Esophagus squamous epithelium (tissue), 4 donors: ENCODE measurements at regions not wholly inside any gene's neighbourhood (a gene's known extent, or its start where the extent isn't known, plus 50 kb on each side); places are given as distances from the start of the nearest gene placed in this dataset.

Experiments
- CTCF ChIP-seq, 6 experiments: fragments of 450-650 bp in 4 of 6; fragments of 200-600 bp in 2 of 6; sonication (generic) in 2 of 6; IDR thresholded peaks; one replicate each; pipeline ENCODE4 v1.5.1; 2016 to 2019; ENCODE audit warnings: antibody characterized with exemption in 6 of 6, mild to moderate bottlenecking in 4 of 6, moderate library complexity in 4 of 6
- POLR2A ChIP-seq, 4 donors: fragments of 450-650 bp; IDR thresholded peaks; one replicate each; pipeline ENCODE4 v1.6.1; 2017; ENCODE audit warnings: antibody characterized with exemption in 4 of 4, mild to moderate bottlenecking in 4 of 4, moderate library complexity in 3 of 4

GRCh38 chr2:750628-751027 is 73.4 kb upstream of the TMEM18 start:
- no peak for TF ChIP-seq POLR2A (IDR thresholded peaks at IDR 0.05)
- TF ChIP-seq CTCF (IDR thresholded peaks at IDR 0.05): no peak
